ENCODE measurements at regions not wholly inside any gene's neighbourhood (a gene's known extent, or its start where the extent isn't known, plus 50 kb on each side); places are given as distances from the start of the nearest gene placed in this dataset.

DNA sequence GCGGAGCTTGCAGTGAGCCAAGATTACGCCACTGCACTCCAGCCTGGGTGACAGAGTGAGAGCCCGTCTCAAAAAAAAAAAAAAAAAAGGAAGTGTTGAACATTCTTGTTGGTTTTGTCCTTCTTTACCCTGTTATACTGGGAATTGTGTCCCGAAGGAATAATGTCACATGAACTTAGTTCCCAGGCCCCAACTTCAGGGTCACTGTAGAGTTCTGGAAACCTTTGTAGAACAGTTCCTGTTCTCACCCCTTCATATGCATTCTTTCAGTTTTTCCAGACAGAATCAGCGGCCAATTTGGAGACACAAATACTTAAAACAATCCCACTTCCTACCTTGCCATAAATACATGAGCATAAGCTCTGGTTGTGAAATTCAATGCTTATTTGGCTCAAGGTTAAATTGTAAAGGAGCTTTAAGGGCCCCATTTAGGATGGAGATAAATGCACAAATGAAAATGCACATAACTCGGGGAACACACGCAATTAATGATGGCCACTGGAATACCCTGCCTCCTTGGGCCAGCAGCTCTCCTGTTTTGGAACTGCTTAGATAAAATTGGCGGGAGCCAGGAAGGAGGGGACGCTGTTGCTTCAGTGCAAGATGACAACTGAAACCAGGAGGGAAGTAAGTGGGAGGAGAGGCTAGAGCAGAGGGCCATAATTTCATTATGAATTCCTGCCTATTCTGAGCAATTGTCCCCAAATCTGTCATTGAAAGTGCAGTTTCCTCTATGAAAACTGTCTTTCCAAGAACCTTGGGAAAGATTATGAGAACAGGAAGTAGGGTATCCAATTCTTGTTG, 153.7 kb downstream of the FGF1 start:
- no peak overlapping the region for H3K4me3 ChIP-seq
- WGBS, result 83% methylated on average over 9 of the region's 9 CpGs
- H3K27me3 ChIP-seq (replicated peaks; ENCODE audit: insufficient read depth), result no peaks in the 10 kb centered on the region
- H3K36me3 ChIP-seq, result no peaks in the 10 kb centered on the region
- TF ChIP-seq CTCF (IDR thresholded peaks at IDR 0.05) (no peak), POLR2AphosphoS5 (IDR thresholded peaks at IDR 0.05) (no peak), POLR2A (IDR thresholded peaks at IDR 0.05) (no peak)
- no peak overlapping the region for H3K27ac ChIP-seq
- DNase-seq (ENCODE audit: low spot score), result no peak
- H3K9me3 ChIP-seq, result no peaks in the 10 kb centered on the region
- no peaks in the 10 kb centered on the region for H3K4me1 ChIP-seq (replicated peaks)
- intact Hi-C loops (cut with DNase I), result no loop called here

DNA sequence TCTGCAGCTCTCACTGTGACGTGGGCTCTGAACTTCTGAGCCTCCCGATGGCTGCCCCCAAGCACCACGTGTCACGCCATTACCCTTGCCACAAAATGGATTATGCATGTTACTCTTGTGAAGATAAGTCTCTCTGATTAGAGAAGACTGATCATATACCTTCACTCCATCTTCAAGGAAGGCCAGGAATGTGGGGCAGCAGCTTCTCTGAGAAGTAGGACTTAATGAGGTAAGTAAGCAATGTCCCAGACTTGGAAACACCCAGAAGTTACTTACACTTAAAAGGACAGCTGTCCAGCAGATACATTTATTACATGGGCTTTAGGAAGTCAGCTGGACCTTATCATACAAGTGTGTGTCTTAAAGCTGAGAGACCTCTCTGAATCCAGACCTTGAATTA, 155.0 kb downstream of the FGF1 start:
- no peak for DNase-seq (ENCODE audit: low spot score)
- TF ChIP-seq CTCF (IDR thresholded peaks at IDR 0.05) (no peak), POLR2AphosphoS5 (IDR thresholded peaks at IDR 0.05) (no peak), POLR2A (IDR thresholded peaks at IDR 0.05) (no peak)
- intact Hi-C loops (cut with DNase I), result no loop called here
- Histone ChIP-seq H3K27ac (no peak overlapping the region), H3K27me3 (replicated peaks; ENCODE audit: insufficient read depth) (no peaks in the 10 kb centered on the region), H3K9me3 (no peaks in the 10 kb centered on the region), H3K4me1 (replicated peaks) (no peaks in the 10 kb centered on the region), H3K4me3 (no peak overlapping the region), H3K36me3 (no peaks in the 10 kb centered on the region)
- WGBS, result 96% methylated on average over 4 of the region's 4 CpGs

GRCh38 chr5:142529626-142530278, 156.1 kb downstream of the FGF1 start:
- Histone ChIP-seq H3K4me3 (no peak overlapping the region), H3K27ac (no peak overlapping the region), H3K27me3 (replicated peaks; ENCODE audit: insufficient read depth) (no peaks in the 10 kb centered on the region), H3K4me1 (replicated peaks) (no peaks in the 10 kb centered on the region), H3K36me3 (no peaks in the 10 kb centered on the region), H3K9me3 (no peaks in the 10 kb centered on the region)
- 78% methylated on average over 4 of the region's 4 CpGs for WGBS
- TF ChIP-seq POLR2AphosphoS5 (IDR thresholded peaks at IDR 0.05) (no peak), CTCF (IDR thresholded peaks at IDR 0.05) (no peak), POLR2A (IDR thresholded peaks at IDR 0.05) (no peak)
- no peak for DNase-seq (ENCODE audit: low spot score)
- intact Hi-C loops (cut with DNase I), result no loop called here

DNA sequence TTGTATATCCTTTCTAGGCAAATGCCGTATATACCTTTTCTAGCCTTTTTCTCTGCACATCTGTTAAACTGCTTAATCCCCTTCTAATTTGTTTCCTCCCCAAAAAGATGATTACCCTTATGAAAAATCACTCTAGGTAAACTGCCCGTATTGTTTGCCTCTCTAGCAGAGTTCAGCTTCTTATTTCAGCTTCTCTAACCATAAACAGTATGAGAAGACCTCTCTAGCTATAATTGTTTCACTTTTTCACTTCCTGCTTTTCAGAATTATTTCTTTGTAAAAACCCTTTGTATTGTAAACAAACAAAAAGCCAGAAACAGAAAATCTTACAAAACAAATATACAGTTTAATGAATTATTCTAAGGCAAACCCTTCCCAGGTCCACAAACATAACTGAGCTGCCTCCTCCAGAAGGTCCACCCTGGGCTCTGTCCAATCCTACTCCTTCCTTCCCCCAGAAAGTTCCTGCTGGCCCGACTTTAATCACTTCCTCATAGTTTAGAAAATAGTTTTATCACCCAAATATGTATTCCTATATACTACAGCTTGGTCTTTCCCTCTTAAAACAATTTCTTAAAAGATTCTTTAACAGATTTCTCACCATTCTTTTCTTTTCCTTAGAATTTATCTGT, 158.1 kb downstream of the FGF1 start:
- Histone ChIP-seq H3K9me3 (no peaks in the 10 kb centered on the region), H3K27me3 (replicated peaks; ENCODE audit: insufficient read depth) (no peaks in the 10 kb centered on the region), H3K36me3 (no peaks in the 10 kb centered on the region), H3K27ac (no peak overlapping the region), H3K4me3 (no peak overlapping the region), H3K4me1 (replicated peaks) (no peaks in the 10 kb centered on the region)
- TF ChIP-seq CTCF (IDR thresholded peaks at IDR 0.05) (no peak), POLR2A (IDR thresholded peaks at IDR 0.05) (no peak), POLR2AphosphoS5 (IDR thresholded peaks at IDR 0.05) (no peak)
- WGBS, result 64% methylated on average over 3 of the region's 3 CpGs
- intact Hi-C loops (cut with DNase I), result no loop called here
- DNase-seq (ENCODE audit: low spot score), result no peak
